ENCODE measurements at regions not wholly inside any gene's neighbourhood (a gene's known extent, or its start where the extent isn't known, plus 50 kb on each side); places are given as distances from the start of the nearest gene placed in this dataset.

- no peak for DNase-seq
Measured at GRCh38 chr7:106165337-106165736, 53.2 kb upstream of the SYPL1 start.

GRCh38 chr7:106163257-106163656 is 51.1 kb upstream of the SYPL1 start:
- DNase-seq = no peak
